ENCODE measurements at regions not wholly inside any gene's neighbourhood (a gene's known extent, or its start where the extent isn't known, plus 50 kb on each side); places are given as distances from the start of the nearest gene placed in this dataset.

- Histone ChIP-seq H2BK20ac (ENCODE audit: low read depth, low read length) (no peak overlapping the region), H3K56ac (ENCODE audit: extremely low read depth, insufficient read depth, low read length) (no peak overlapping the region), H3K9me3 (ENCODE audit: control insufficient read depth, insufficient read depth, low read length) (no peaks in the 10 kb centered on the region), H3K9me1 (ENCODE audit: insufficient read depth, low read length) (no peaks in the 10 kb centered on the region), H3K9ac (ENCODE audit: low read depth, low read length) (no peak overlapping the region), H3K4me1 (ENCODE audit: control insufficient read depth, insufficient read depth, low read length) (no peaks in the 10 kb centered on the region), H3K4me2 (ENCODE audit: low read depth, low read length) (no peak overlapping the region), H3K4me3 (ENCODE audit: insufficient read depth, low read depth, low read length) (no peak overlapping the region), H4K5ac (ENCODE audit: low read depth, low read length) (no peak overlapping the region), H2AFZ (replicated peaks; ENCODE audit: low read length, poor library complexity) (no peak overlapping the region), H2AK9ac (replicated peaks; ENCODE audit: low read depth, low read length, poor library complexity) (no peak overlapping the region), H2AK5ac (ENCODE audit: low read depth, low read length) (no peak overlapping the region), H2BK120ac (ENCODE audit: low read depth, low read length) (no peak overlapping the region), H3K27ac (ENCODE audit: insufficient read depth, low read length) (no peak overlapping the region), H3K4ac (ENCODE audit: low read depth, low read length) (no peak overlapping the region), H4K8ac (ENCODE audit: low read depth in 2 of 2, low read length in 2 of 2) (no peak overlapping the region), H2BK15ac (ENCODE audit: low read depth, low read length) (no peak overlapping the region), H2BK5ac (ENCODE audit: low read depth, low read length, poor library complexity, severe bottlenecking) (no peak overlapping the region), H3K36me3 (ENCODE audit: control insufficient read depth, insufficient read depth, low read length) (no peaks in the 10 kb centered on the region), H3K23ac (ENCODE audit: low read depth, low read length) (no peak overlapping the region), H3K14ac (replicated peaks; ENCODE audit: low read depth, low read length) (no peak overlapping the region), H4K91ac (ENCODE audit: insufficient read depth, low read depth, low read length) (no peak overlapping the region), H3K79me1 (ENCODE audit: low read depth in 1 of 2, low read length in 2 of 2) (no peaks in the 10 kb centered on the region), H4K20me1 (ENCODE audit: insufficient read depth, low read length) (no peaks in the 10 kb centered on the region), H3K27me3 (ENCODE audit: control insufficient read depth, insufficient read depth, low read length) (no peaks in the 10 kb centered on the region), H3K18ac (ENCODE audit: low read depth, low read length) (no peak overlapping the region)
- no peak for TF ChIP-seq CEBPB (IDR thresholded peaks at IDR 0.05; ENCODE audit: low read depth, low read length)
- TF ChIP-seq, protein P1, sequence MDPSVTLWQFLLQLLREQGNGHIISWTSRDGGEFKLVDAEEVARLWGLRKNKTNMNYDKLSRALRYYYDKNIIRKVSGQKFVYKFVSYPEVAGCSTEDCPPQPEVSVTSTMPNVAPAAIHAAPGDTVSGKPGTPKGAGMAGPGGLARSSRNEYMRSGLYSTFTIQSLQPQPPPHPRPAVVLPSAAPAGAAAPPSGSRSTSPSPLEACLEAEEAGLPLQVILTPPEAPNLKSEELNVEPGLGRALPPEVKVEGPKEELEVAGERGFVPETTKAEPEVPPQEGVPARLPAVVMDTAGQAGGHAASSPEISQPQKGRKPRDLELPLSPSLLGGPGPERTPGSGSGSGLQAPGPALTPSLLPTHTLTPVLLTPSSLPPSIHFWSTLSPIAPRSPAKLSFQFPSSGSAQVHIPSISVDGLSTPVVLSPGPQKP (IDR thresholded peaks at IDR 0.05; ENCODE audit: borderline replicate concordance, low read depth, low read length): no peak
- TF ChIP-seq MXI1 (IDR thresholded peaks at IDR 0.05; ENCODE audit: borderline replicate concordance, low read depth, low read length): no peak
- no peak for TF ChIP-seq BHLHE40 (IDR thresholded peaks at IDR 0.05; ENCODE audit: low read depth, low read length)
- no peak for TF ChIP-seq RCOR1 (IDR thresholded peaks at IDR 0.05; ENCODE audit: insufficient replicate concordance, low read length)
- no peak for TF ChIP-seq USF2 (IDR thresholded peaks at IDR 0.05; ENCODE audit: low read depth, low read length)
- no peak for TF ChIP-seq NFE2L2 (IDR thresholded peaks at IDR 0.05; ENCODE audit: low read depth, low read length)
- no peak for TF ChIP-seq MAZ (IDR thresholded peaks at IDR 0.05; ENCODE audit: borderline replicate concordance, low read depth, low read length)
- TF ChIP-seq FOS (IDR thresholded peaks at IDR 0.05; ENCODE audit: low read depth, low read length): no peak
- no peak for TF ChIP-seq POLR2A (IDR thresholded peaks at IDR 0.05; ENCODE audit: low read depth, low read length)
- TF ChIP-seq, protein P2, sequence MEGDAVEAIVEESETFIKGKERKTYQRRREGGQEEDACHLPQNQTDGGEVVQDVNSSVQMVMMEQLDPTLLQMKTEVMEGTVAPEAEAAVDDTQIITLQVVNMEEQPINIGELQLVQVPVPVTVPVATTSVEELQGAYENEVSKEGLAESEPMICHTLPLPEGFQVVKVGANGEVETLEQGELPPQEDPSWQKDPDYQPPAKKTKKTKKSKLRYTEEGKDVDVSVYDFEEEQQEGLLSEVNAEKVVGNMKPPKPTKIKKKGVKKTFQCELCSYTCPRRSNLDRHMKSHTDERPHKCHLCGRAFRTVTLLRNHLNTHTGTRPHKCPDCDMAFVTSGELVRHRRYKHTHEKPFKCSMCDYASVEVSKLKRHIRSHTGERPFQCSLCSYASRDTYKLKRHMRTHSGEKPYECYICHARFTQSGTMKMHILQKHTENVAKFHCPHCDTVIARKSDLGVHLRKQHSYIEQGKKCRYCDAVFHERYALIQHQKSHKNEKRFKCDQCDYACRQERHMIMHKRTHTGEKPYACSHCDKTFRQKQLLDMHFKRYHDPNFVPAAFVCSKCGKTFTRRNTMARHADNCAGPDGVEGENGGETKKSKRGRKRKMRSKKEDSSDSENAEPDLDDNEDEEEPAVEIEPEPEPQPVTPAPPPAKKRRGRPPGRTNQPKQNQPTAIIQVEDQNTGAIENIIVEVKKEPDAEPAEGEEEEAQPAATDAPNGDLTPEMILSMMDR (conservative IDR thresholded peaks at IDR 0.05; ENCODE audit: low read depth, low read length): no peak
- no peak for TF ChIP-seq MAFK (IDR thresholded peaks at IDR 0.05; ENCODE audit: low read depth, low read length)
- TF ChIP-seq SMC3 (IDR thresholded peaks at IDR 0.05; ENCODE audit: low read depth, low read length): no peak
- no peak for TF ChIP-seq CHD1 (IDR thresholded peaks at IDR 0.05; ENCODE audit: low read depth, low read length)
- TF ChIP-seq RFX5 (IDR thresholded peaks at IDR 0.05; ENCODE audit: low read depth, low read length): no peak
- no peak for TF ChIP-seq RAD21 (IDR thresholded peaks at IDR 0.05; ENCODE audit: low read length)
- no TSS peak for BruUV-seq (replicated peaks)
- dilution Hi-C loops (cut with HindIII; ENCODE audit: low sequenced_read_pairs, unreplicated experiment): no loop called here
- no peak for DNase-seq
- POLR2A ChIA-PET (ENCODE audit: unreplicated experiment): interaction anchor here (0.6 kb wide), 1 partner anchor 8 kb away, joined by 3 read pairs; no protein-coding TSS in a partner anchor
- CTCF ChIA-PET: no interaction called here
- intact Hi-C loops (cut with micrococcal nuclease): no loop called here
- in situ Hi-C loops (cut with MboI; ENCODE audit: low sequenced_read_pairs): no loop called here
- no peak for ATAC-seq (ENCODE audit: low read depth)
These were observed 56.2 kb upstream of the MAMDC2 start for GRCh38 chr9:69987457-69987856.
